Loucy (cell line): ENCODE measurements at regions not wholly inside any gene's neighbourhood (a gene's known extent, or its start where the extent isn't known, plus 50 kb on each side); places are given as distances from the start of the nearest gene placed in this dataset.

Experiments used
- EZH2phosphoT487 ChIP-seq: fragments of 200-600 bp; IDR thresholded peaks from 2 replicates; pipeline ENCODE4 v1.6.1; 2018; ENCODE audit warnings: antibody characterized with exemption, mild to moderate bottlenecking, moderate library complexity, borderline replicate concordance
- TF ChIP-seq, protein P1 (sequence below): fragments of 200-600 bp; sonication (generic); conservative IDR thresholded peaks from 2 replicates; pipeline ENCODE4 v1.5.1; 2014; ENCODE audit warnings: mild to moderate bottlenecking, antibody characterized with exemption, low read length

DNA sequence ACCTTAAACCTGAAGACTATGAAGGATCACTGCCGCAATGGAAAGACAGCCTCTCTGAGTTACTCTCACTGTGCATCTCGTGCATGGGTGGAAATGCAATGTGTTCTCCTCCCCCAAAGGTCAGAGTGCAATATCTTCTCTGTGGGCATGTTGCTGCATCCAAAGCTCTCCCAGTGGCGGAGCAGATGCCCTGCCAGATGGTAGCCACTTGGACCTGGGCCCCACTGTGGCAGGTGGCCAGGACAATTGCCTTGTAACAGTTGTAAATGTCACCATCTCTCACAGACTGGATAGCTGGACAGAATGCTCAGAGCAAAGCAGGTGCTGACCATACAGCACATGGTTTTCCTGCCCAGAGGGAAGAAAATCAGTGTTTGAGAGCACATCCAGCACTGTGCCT lies 542.0 kb downstream of the FAM181B start:
- TF ChIP-seq, protein P1, sequence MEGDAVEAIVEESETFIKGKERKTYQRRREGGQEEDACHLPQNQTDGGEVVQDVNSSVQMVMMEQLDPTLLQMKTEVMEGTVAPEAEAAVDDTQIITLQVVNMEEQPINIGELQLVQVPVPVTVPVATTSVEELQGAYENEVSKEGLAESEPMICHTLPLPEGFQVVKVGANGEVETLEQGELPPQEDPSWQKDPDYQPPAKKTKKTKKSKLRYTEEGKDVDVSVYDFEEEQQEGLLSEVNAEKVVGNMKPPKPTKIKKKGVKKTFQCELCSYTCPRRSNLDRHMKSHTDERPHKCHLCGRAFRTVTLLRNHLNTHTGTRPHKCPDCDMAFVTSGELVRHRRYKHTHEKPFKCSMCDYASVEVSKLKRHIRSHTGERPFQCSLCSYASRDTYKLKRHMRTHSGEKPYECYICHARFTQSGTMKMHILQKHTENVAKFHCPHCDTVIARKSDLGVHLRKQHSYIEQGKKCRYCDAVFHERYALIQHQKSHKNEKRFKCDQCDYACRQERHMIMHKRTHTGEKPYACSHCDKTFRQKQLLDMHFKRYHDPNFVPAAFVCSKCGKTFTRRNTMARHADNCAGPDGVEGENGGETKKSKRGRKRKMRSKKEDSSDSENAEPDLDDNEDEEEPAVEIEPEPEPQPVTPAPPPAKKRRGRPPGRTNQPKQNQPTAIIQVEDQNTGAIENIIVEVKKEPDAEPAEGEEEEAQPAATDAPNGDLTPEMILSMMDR, result no peak
- no peak for TF ChIP-seq EZH2phosphoT487
